HG03108 (cell line): ENCODE measurements at regions not wholly inside any gene's neighbourhood (a gene's known extent, or its start where the extent isn't known, plus 50 kb on each side); places are given as distances from the start of the nearest gene placed in this dataset.
"Not testable (repeated sequence)": the region's sequence is repeated elsewhere in the genome, so short reads cannot be mapped to it uniquely, and the experiment has no call there.

Experiments
- ATAC-seq: cut with Tn5 transposase; IDR thresholded peaks from one replicate; pipeline ENCODE4 v1.9.1; 2021; ENCODE audit warnings: moderate library complexity; ENCODE audit not compliant: unreplicated experiment

DNA sequence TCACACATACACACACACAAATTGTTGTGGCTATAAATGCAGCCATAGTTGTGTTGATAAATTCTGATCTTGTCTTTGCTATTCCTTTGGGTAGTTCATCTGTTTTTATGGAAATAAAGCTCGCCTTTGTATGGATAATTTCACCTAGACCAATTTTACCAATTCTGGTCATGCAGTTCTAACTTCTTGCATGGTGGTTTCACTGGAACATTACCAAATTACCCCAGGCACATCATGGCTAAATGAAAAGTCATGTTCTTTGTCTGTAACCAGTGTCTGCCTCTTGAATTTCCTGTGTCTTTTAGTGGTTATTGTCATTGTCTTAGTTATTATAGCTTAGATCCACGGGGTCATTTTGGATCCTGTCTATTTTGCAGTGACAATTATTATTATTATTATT lies 50.3 kb upstream of the TMC1 start:
- no peak for ATAC-seq

DNA sequence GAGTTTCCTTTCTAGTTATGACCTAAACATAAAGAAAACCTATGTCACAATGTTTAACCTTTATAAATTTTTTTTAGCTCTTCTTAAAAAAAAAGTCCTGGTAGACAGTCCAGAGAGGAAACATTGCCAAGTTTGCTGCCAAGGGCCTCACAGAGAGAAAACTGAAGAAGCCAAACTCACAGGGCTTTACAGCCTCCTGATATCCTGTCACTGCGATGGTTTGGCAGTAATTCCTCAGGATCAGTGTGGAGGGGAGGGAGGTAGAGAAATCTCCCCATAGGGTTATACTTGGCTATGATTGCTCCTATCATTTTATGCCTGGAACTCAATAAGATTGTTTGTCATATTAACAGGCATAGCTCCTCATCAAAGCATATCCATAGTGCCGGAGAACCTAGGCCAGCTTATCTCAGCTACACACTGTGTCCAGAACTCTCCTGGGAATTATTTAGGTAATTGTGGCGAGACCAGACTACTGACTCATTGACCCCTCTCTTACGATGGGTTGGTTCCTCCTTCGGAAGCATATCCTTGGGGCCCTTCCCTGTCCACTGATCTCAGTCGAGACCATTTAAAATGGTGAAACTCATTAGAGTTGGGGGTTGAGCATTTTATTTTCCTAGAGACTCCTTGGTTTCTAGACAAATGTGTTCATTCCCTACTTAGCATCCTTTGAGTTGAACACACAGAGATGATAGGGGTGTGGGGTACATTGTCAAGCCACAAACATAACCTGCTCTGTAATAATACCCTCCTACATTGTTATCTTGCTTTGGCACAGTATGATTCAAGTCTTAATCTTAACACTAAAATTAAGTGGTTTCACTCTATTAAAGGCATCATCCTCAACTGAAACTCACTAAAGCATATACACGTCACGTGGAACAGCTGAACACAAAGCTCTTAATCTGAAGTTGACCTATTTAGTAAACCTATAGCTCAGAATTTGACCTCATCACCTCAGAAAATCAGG lies 53.4 kb upstream of the TMC1 start:
- no peak for ATAC-seq

DNA sequence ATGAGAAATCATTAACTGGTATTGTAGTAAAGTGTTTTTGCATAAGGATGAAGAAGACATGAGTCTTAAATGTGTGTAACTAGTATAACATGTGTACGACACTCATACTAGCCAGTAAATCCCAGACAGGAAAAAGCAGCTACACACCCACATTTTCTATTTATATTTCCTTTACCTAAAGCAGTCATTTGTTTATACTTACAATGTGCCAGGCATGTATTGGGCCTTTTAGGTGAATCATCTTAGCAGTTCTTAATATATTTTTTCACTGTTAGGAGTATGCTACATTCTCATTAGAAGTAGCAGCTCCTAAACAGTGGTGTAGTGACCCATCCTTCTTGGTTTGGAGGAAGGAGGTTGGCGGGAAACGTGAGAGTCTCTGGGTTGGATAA lies 55.8 kb upstream of the TMC1 start:
- ATAC-seq: no peak

DNA sequence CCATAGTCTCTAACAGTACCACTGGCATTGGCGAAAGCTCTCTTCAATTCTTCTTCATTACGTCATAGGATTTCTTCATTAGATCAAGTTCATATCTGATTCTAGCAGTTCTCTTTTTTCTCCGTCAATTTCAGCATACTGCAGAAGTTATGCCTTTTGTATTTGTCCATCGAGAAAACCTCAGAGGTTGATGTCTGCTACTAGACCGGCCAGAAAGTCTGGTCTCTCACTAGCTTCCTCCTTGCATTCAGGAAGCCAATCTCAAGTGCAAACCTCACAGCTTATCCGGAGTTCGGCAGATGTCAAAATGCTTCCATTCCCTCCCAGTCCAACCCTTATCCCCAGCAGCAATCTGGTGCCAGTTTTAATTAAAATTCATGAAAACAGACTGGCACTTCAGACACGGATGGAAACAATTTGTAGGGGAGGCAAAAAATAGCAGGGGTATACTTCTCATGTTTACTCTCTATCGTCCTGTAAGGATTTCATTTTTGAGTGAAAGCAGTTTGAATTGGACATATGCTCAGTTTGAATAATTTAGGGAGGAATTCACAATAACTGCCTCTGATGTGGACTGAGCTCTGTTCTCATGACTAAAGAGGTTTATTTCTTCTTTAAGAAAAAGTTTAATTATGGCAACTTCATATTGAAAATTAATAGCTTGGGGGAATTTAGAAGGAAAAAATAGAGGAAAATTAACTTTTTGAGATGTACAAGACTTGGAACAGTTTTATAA lies 56.4 kb upstream of the TMC1 start:
- peak; percentile 56 for ATAC-seq

DNA sequence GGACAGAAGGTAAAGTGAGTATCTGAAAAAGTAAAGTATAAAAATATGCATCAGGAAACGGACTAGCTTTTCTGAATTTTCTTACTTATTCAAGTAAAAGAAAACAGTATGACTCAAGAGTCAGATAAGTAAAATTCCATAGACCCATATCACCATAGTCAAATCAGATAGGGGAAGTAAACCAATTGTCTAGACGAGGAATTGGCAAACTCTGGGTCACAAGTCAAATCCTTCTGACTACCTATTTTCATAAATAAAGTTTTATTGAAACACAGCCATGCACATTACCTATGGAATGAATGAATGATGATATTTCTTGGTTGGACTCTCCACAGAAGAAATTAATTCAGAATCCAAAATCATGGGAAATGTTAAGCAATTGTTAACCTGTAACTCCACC lies 59.1 kb upstream of the TMC1 start:
- no peak for ATAC-seq

DNA sequence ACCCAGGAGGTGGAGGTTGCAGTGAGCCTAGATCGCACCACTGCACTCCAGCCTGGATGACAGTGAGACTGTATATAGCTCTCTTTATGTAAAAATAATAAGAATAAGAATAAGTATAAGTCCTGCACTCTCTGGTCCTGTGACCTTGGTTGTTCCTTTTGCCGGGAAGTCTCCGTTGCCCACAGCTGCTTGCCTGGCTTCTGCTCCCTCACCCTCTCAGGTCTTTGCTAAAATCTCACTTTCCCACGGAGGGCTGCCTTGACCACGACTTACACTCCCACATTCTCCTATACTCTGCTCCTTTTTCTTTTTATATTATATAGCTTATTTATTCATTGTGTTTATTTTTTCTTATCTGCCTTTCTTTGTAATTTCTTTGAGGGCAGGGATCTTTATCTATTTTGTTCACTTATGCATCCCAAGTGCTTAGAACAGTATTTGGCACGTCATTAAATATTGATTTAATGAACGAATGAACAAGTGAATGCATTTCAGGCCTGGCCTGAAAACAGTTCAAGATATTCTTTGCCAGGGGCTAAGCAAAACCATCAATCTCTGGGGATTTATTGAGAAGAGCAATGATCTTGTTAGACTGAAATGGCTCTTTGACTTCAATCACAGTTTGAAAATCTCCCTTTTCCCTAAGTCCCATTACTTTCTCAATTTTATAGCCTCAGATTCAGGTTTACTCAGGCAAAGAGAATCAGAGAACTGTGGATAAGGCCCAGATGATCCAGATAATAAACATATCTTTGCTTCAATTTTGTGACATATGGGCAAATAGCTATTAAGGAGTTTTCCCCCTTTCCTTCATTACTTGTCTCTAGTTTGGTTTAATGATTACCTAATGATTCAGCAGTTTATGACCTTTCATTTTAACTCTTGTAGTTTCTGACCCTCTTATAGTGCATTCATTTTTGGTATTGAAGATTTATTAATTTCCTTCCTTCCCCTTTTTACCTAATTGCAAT lies 60.8 kb upstream of the TMC1 start:
- ATAC-seq: no peak

DNA sequence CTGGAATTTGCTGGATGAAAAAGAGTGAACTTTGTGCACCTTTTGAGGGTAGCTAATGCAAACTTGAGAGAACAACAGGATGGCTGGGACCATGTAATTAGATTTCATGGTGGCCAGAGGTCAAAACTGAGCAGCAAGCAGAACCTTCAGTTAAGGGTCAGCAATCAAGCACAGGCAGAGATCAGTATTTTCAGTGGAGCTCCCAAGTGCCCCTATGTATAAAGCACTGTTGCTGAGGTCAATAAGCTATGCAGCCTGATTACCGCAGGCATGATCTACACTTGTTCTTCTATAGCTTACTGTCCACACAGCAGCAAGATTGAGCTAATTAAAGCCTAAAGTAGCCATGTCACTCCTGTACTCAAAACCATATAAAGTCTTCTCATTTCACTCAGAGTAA lies 62.1 kb upstream of the TMC1 start:
- ATAC-seq: no peak

DNA sequence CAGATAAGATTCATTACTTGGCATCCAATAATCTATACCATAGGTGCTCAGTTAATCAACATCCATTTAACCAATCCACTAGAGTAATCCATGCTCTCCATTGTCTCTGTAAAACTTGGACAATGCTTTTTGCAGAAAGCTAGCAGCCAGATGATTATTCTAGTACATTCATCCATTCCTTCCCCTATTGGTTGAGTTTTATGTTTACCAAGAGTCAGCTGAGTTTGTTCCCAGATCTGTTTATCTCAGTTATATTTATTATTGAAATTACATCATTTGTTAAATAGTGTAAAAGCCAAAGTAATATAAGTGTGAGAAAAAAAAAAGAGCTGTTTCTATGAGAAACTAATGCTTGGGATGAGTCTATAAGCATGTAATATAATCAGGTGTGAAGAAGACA lies 63.3 kb upstream of the TMC1 start:
- ATAC-seq: no peak

DNA sequence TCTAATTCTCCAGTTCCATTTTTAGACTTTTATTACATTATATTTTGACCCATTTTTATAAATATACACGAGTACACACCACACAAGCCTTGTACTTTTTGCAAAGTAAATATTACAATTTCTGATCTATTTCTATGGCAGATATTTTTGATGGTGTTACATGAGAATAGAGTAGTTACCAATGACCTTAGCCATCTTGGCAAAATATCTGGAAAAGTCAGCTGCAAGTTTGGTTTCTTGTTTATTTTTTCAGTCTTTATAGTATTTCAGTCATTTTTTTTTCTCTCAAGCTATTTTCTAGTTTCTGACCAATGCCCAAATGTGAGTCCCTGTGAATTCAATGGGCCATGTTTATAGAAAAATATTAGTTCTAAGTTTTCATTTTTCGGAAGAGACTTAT lies 64.0 kb upstream of the TMC1 start:
- no peak for ATAC-seq

DNA sequence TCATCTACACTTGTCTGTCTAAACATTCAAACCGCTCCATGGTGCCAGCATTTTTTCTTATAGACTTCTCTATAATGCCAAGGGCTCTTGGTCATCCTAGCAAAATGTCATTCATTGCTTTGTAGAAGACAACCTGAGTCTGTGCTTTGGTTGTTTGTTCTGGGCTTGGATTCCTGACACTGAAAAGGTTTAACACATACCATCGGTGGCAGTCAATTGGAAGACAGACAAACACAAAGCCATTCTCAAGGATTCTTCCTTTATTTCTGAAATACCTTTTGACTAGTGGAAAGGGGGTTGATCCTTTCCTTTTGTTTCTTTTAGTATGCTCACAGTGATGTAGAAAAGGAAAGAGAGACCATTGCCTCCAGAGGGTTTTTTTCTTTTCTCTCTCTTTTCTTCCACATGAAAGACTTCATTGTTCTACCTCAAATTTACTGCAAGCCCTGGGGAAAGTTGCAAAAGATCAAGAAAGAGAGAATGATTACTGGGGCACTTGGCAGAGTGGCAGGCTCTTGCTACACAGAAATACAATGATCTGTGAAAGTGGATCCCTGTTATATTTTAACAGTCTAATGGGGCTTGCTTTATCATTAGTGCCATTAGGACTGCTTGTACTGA lies 66.4 kb upstream of the TMC1 start:
- ATAC-seq: no peak

DNA sequence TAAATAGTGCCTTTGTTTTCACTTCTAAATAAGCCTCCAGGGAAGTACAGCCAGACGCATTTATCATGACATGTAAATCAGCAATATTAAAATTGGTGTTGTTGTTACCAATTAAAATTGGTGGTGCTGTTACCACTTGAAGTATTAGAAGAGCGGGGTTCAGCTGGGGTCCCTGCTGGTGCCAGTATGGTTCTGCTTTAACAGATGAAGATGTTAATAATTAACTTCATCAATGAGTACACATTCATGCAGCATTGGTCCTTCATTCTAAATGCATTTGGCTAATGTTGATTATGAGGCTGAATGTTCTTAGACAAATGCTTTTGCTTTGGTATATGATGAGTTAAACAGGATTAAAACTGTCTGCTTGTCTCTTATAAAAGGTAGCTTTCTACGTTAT lies 67.6 kb upstream of the TMC1 start:
- ATAC-seq: no peak

DNA sequence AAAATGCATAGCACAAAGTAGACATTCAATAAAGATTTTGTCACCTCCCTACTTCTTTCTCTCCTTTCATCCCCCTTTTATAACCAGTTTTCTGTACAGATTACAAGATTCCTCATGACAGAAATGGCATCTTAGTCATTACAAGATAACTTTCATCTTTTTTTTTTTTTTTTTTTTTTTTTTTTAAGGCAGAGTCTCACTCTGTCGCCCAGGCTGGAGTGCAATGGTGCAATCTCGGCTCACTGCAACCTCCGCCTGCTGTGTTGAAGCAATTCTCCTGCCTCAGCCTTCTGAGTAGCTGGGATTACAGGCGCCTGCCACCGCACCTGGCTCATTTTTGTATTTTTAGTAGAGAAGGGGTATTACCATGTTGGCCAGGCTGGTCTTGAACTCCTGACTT lies 75.2 kb upstream of the TMC1 start:
- not testable (repeated sequence) for ATAC-seq

DNA sequence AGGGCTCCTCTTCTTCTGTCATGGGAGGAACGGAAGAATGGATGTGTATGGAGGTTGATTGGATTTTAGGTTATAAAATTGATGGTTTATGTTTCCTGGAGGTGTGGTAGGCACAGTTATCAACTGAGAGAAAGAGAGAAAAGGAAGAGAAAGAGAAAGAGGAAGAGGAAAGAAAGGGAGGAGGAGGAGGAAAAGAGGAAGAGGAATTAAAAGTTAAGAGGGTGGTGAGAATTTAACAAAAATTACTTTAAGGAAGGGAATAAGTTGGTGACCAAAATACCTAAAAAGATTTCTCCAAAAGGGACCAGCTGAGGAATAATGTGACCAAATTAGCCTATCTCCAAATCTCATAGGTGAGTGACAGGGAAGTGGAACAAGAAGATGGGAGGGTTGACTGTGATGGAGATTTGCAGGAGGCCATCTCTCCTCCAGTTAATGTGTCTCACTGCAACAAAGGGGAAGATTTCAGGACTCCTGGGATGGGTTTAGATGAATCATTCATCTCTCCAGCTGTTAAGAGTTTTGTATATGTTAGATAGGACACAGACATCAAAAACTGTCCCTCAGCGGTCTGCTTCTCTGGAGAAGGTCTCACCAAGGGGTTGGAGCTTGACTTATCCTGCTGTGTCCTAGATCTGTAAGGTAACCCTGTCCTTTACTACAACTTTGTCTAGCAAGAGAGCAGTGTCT lies 76.0 kb upstream of the TMC1 start:
- ATAC-seq: no peak

DNA sequence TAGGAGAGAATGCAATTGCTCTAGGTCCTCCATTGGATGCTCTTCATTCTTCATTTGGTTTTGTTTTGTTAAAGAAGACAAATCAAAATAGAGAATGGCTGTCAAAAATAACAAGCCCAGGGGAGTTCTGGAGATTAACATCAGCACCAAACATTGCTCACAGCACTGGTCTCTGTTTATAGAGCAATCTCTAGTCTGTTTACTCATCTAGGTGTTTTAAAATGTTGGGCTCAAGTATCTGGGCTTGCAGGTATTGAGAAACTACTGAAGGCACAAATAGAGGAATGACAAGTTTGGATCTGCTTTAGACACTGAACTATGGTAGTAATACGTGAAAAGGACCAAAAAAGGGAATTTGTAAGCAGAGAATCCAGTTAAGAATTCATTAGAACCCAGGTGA lies 77.0 kb upstream of the TMC1 start:
- no peak for ATAC-seq

DNA sequence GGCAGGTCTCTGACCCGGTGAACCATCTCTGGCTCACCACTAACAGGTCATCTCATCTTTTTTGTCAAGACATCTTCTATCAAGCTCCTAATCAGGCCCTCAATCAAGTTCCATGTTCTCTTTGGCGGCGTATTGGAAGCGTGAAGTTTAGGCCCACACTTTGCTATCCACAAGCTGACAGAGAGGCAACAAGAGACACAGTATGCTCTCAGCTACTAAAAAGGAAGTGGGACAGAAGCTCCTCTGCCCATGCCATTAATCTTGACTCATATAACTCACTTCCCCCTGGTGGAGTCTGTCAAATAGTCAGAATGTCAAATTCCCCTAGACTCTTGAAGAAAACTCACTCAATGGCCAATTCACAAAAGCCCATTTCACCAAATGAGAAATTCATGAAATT lies 77.6 kb upstream of the TMC1 start:
- peak; percentile 92 for ATAC-seq

DNA sequence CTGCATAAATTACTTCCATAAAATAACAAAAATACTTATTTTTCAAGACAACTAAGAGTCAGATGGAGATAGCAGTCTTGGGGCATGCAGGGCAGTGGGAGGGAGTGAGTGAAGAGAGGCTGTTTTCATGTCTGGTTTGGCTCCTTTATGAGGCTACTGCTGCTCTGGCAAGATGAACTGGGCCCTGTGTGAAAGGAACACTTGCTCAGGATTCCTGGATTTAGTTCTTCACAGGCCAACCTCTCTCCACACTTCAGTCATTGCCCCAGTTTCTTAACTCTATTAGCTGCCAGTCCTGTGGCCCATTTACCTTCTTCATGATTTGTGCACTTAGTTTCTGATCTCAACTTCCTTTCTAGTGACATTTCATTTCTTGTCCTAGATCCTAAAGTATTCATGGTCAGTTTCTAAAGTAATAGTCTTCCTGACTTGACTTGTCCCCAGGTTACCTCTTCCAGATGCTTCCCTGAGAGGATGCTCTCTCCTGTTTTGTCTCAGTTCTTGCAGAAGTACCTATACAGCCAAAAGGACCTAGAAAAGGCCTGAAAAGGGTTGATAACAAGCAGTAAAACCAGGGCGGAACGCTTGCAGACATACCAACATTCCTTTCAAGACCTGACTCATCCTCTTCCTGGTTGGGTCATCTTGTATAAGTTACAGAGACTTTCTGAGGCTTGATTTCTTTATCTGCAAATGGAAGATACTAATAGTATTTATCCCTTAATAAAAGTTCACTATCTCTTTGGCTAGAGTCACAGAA lies 77.0 kb upstream of the ZFAND5 start:
- no peak for ATAC-seq

DNA sequence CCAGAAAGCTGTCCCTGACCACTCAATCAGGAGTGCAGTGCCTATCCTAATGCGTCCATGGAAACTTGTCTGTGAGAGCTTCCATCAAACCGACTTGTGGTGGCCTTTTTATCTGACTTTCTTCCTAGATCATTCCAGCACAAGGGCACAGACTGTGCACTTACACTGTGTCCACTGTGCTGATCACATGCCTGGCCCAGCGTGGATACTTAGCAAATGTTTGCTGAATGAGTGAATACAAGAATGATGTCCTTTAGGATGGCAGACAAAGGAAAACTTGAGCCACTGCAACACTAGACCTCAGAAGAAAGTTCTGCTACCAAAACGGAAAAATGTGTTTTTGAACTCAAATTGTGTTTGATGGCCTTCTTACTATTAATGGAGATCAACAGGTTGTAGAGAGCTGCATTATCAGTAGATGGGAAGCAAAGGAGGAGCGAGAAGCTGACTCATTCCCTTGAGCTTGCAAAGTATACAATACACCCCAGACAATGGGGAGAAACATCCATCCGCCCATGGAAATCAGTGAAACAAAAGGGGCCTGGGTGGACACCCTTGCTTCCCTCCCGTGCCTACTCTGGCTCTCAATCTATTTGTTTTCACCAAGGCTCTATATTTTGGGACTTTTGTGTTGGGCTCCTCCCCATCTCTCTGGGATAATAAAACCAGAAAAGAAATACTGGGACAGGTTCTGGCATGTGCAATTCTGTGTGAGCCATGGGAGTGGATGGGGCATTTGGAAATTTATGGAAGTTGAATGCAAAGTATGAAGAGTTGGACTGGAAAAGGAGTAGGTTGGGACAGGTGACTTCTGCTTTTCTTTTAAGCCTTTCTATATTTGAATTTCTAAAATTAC lies 76.2 kb upstream of the ZFAND5 start:
- no peak for ATAC-seq

DNA sequence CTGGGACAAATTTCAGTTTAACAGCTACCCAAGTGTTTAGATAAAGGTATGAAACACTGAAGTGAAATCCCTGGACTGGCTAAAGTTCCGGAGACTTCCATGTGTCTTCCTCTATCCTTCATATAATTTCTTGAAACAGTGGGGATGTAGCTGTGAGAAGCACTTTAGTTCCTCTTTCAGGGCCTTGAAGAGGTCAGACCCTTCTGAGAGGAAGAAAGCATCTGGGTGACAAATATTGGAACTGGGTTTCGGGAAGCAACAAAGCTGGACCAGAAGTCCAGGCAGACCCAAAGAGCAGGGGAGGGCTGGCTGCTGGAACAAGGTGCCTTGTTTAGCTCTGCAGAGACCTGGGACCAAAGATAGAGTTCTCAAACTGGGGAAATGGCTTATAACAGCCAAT lies 75.4 kb upstream of the ZFAND5 start:
- no peak for ATAC-seq
